SK-N-SH (cell line): ENCODE measurements at regions not wholly inside any gene's neighbourhood (a gene's known extent, or its start where the extent isn't known, plus 50 kb on each side); places are given as distances from the start of the nearest gene placed in this dataset.
"Not testable (repeated sequence)": the region's sequence is repeated elsewhere in the genome, so short reads cannot be mapped to it uniquely, and the experiment has no call there.

Experiments used
- EP300 ChIP-seq, 2 experiments: IDR thresholded peaks; 2 replicates each; pipeline versions ENCODE4 v1.4.0 to v1.6.1; 2012; ENCODE audit warnings: borderline replicate concordance in 1 of 2, low read depth in 1 of 2, low read length in 1 of 2
- TCF12 ChIP-seq: IDR thresholded peaks from 2 replicates; pipeline ENCODE4 v1.4.0; 2012
- YY1 ChIP-seq: IDR thresholded peaks from 2 replicates; pipeline ENCODE4 v1.4.0; 2012; ENCODE audit warnings: low read depth, mild to moderate bottlenecking
- TF ChIP-seq, protein P1 (sequence below): fragments of 200-600 bp; sonication (generic); IDR thresholded peaks from 2 replicates; pipeline ENCODE4 v1.6.1; 2017; ENCODE audit warnings: antibody characterized with exemption, mild to moderate bottlenecking, moderate library complexity
- TF ChIP-seq, protein P2 (sequence below): IDR thresholded peaks from 2 replicates; pipeline ENCODE4 v1.6.1; 2012; ENCODE audit warnings: mild to moderate bottlenecking, low read depth, low read length, moderate library complexity

DNA sequence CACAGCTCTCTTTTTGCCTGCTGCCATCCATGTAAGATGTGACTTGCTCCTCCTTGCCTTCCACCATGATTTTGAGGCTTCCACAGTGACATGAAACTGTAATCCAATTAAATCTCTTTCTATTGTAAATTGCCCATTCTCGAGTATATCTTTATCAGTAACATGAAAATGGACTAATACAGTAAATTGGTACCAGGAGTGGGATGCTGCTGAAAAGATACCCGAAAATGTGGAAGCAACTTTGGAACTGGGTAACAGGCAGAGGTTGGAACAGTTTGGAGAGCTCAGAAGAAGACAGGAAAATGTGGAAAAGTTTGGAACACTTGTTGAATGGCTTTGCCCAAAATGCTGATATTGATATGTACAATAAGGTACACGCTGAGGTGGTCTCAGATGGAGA lies 1117.9 kb downstream of the PLA2G4A start:
- TF ChIP-seq, protein P1, sequence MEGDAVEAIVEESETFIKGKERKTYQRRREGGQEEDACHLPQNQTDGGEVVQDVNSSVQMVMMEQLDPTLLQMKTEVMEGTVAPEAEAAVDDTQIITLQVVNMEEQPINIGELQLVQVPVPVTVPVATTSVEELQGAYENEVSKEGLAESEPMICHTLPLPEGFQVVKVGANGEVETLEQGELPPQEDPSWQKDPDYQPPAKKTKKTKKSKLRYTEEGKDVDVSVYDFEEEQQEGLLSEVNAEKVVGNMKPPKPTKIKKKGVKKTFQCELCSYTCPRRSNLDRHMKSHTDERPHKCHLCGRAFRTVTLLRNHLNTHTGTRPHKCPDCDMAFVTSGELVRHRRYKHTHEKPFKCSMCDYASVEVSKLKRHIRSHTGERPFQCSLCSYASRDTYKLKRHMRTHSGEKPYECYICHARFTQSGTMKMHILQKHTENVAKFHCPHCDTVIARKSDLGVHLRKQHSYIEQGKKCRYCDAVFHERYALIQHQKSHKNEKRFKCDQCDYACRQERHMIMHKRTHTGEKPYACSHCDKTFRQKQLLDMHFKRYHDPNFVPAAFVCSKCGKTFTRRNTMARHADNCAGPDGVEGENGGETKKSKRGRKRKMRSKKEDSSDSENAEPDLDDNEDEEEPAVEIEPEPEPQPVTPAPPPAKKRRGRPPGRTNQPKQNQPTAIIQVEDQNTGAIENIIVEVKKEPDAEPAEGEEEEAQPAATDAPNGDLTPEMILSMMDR = not testable (repeated sequence)
- TF ChIP-seq TCF12; YY1; EP300 (IDR thresholded peaks at IDR 0.05; ENCODE audit: borderline replicate concordance in 1 of 2, low read depth in 1 of 2, low read length in 1 of 2): not testable (repeated sequence)
- TF ChIP-seq, protein P2, sequence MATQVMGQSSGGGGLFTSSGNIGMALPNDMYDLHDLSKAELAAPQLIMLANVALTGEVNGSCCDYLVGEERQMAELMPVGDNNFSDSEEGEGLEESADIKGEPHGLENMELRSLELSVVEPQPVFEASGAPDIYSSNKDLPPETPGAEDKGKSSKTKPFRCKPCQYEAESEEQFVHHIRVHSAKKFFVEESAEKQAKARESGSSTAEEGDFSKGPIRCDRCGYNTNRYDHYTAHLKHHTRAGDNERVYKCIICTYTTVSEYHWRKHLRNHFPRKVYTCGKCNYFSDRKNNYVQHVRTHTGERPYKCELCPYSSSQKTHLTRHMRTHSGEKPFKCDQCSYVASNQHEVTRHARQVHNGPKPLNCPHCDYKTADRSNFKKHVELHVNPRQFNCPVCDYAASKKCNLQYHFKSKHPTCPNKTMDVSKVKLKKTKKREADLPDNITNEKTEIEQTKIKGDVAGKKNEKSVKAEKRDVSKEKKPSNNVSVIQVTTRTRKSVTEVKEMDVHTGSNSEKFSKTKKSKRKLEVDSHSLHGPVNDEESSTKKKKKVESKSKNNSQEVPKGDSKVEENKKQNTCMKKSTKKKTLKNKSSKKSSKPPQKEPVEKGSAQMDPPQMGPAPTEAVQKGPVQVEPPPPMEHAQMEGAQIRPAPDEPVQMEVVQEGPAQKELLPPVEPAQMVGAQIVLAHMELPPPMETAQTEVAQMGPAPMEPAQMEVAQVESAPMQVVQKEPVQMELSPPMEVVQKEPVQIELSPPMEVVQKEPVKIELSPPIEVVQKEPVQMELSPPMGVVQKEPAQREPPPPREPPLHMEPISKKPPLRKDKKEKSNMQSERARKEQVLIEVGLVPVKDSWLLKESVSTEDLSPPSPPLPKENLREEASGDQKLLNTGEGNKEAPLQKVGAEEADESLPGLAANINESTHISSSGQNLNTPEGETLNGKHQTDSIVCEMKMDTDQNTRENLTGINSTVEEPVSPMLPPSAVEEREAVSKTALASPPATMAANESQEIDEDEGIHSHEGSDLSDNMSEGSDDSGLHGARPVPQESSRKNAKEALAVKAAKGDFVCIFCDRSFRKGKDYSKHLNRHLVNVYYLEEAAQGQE = not testable (repeated sequence)
